ENCODE measurements at regions not wholly inside any gene's neighbourhood (a gene's known extent, or its start where the extent isn't known, plus 50 kb on each side); places are given as distances from the start of the nearest gene placed in this dataset.

DNA sequence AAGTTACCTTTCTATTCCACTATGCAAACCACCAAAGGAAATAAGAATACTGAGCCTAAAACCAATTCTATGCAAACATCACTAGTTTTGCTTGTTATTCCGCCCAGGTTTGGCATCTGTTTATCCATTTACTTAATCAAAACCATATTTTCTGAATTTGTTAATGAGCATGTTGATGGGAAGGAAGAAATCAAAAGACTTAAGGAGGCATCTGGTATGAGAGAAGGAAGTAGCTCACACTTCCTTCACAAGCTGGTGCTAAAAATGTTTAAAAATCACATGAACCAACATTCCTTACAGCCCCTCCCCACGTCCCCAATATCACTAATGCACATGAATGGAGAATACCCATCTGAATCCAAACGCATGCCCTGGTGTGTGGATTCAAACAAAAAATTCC lies 52.0 kb upstream of the PRKAR2B start:
- ChIA-PET RAD21 (ENCODE audit: unreplicated experiment) (no interaction called here), POLR2A (no interaction called here), CTCF (interaction anchor here (1.0 to 1.4 kb wide), 2 partner anchors 9 to 11 kb away, joined by 3 read pairs; no protein-coding TSS in a partner anchor), SMC1A (ENCODE audit: uncharacterized antibody, unreplicated experiment) (interaction anchor here (0.6 kb wide), 1 partner anchor 334 kb away, joined by 3 read pairs; no protein-coding TSS in a partner anchor)
- H3K4me3 ChIP-seq, result no peak overlapping the region
- H3K36me3 ChIP-seq (ENCODE audit: control insufficient read depth in 2 of 2, insufficient read depth in 2 of 2, low read length in 1 of 2), result no peaks in the 10 kb centered on the region
- intact Hi-C loops (cut with micrococcal nuclease; ENCODE audit: unreplicated experiment), result no loop called here
- H3K4me2 ChIP-seq (ENCODE audit: control insufficient read depth, insufficient read depth), result no peak overlapping the region
- no peaks in the 10 kb centered on the region for H3K4me1 ChIP-seq (ENCODE audit: control insufficient read depth, insufficient read depth, low read length)
- WGBS (ENCODE audit: insufficient coverage, insufficient replicate concordance, low lambda C conversion rate, missing lambda C conversion rate), result 25% methylated on average over 3 of the region's 3 CpGs
- H2AFZ ChIP-seq (ENCODE audit: control insufficient read depth, low read depth, low read length), result no peak overlapping the region
- ATAC-seq, result no peak
- no peak for TF ChIP-seq NR2C2 (IDR thresholded peaks at IDR 0.05; ENCODE audit: borderline replicate concordance, control insufficient read depth, insufficient read length, low read depth)
- TF ChIP-seq HDGF (IDR thresholded peaks at IDR 0.05), result no peak
- TF ChIP-seq, protein P1, sequence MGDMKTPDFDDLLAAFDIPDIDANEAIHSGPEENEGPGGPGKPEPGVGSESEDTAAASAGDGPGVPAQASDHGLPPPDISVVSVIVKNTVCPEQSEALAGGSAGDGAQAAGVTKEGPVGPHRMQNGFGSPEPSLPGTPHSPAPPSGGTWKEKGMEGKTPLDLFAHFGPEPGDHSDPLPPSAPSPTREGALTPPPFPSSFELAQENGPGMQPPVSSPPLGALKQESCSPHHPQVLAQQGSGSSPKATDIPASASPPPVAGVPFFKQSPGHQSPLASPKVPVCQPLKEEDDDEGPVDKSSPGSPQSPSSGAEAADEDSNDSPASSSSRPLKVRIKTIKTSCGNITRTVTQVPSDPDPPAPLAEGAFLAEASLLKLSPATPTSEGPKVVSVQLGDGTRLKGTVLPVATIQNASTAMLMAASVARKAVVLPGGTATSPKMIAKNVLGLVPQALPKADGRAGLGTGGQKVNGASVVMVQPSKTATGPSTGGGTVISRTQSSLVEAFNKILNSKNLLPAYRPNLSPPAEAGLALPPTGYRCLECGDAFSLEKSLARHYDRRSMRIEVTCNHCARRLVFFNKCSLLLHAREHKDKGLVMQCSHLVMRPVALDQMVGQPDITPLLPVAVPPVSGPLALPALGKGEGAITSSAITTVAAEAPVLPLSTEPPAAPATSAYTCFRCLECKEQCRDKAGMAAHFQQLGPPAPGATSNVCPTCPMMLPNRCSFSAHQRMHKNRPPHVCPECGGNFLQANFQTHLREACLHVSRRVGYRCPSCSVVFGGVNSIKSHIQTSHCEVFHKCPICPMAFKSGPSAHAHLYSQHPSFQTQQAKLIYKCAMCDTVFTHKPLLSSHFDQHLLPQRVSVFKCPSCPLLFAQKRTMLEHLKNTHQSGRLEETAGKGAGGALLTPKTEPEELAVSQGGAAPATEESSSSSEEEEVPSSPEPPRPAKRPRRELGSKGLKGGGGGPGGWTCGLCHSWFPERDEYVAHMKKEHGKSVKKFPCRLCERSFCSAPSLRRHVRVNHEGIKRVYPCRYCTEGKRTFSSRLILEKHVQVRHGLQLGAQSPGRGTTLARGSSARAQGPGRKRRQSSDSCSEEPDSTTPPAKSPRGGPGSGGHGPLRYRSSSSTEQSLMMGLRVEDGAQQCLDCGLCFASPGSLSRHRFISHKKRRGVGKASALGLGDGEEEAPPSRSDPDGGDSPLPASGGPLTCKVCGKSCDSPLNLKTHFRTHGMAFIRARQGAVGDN (IDR thresholded peaks at IDR 0.05), result no peak
- TF ChIP-seq IRF4 (IDR thresholded peaks at IDR 0.05; ENCODE audit: low read depth, low read length), result no peak
- TF ChIP-seq PAX5 (IDR thresholded peaks at IDR 0.05; ENCODE audit: borderline replicate concordance, low read depth, low read length), result no peak
- TF ChIP-seq, protein P2, sequence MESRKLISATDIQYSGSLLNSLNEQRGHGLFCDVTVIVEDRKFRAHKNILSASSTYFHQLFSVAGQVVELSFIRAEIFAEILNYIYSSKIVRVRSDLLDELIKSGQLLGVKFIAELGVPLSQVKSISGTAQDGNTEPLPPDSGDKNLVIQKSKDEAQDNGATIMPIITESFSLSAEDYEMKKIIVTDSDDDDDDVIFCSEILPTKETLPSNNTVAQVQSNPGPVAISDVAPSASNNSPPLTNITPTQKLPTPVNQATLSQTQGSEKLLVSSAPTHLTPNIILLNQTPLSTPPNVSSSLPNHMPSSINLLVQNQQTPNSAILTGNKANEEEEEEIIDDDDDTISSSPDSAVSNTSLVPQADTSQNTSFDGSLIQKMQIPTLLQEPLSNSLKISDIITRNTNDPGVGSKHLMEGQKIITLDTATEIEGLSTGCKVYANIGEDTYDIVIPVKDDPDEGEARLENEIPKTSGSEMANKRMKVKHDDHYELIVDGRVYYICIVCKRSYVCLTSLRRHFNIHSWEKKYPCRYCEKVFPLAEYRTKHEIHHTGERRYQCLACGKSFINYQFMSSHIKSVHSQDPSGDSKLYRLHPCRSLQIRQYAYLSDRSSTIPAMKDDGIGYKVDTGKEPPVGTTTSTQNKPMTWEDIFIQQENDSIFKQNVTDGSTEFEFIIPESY (IDR thresholded peaks at IDR 0.05), result no peak
- TF ChIP-seq LARP7 (IDR thresholded peaks at IDR 0.05), result no peak
- no peak for TF ChIP-seq FOXM1 (IDR thresholded peaks at IDR 0.05; ENCODE audit: low read depth, low read length)
- TF ChIP-seq KDM1A (IDR thresholded peaks at IDR 0.05; ENCODE audit: borderline replicate concordance), result no peak
- no peak for TF ChIP-seq SMC3 (IDR thresholded peaks at IDR 0.05; ENCODE audit: borderline replicate concordance, low read length)
- H3K27ac ChIP-seq (ENCODE audit: control insufficient read depth, insufficient read depth), result no peak overlapping the region
- H4K20me1 ChIP-seq (ENCODE audit: control insufficient read depth, insufficient read depth), result no peaks in the 10 kb centered on the region
- H3K27me3 ChIP-seq (replicated peaks in 1 of 2; ENCODE audit: control insufficient read depth in 2 of 2, insufficient read depth in 2 of 2, low read length in 1 of 2), result no peaks in the 10 kb centered on the region; a peak in 1 of 4 replicates
- H3K9ac ChIP-seq (ENCODE audit: control insufficient read depth, insufficient read depth, low read length), result no peak overlapping the region
- H3K79me2 ChIP-seq (ENCODE audit: control insufficient read depth, insufficient read depth, low read length), result no peaks in the 10 kb centered on the region
- in situ Hi-C loops (cut with MboI), result no loop called here
- no TSS peak for BruUV-seq (replicated peaks)
- H3K9me3 ChIP-seq (replicated peaks; ENCODE audit: control insufficient read depth, insufficient read depth, low read length), result no peaks in the 10 kb centered on the region
- DNase-seq (ENCODE audit: low read depth, low spot score), result no peak
- FAIRE-seq, result no peak

Measured in GM12878 (cell line).